GM12874 (cell line): ENCODE measurements at regions not wholly inside any gene's neighbourhood (a gene's known extent, or its start where the extent isn't known, plus 50 kb on each side); places are given as distances from the start of the nearest gene placed in this dataset.

ENCODE experiments used
- TF ChIP-seq, protein P1 (sequence below): IDR thresholded peaks from 2 replicates; pipeline ENCODE4 v1.5.1; 2011; ENCODE audit warnings: low read depth, mild to moderate bottlenecking, control low read depth, low read length, moderate library complexity; ENCODE audit not compliant: insufficient read depth

DNA sequence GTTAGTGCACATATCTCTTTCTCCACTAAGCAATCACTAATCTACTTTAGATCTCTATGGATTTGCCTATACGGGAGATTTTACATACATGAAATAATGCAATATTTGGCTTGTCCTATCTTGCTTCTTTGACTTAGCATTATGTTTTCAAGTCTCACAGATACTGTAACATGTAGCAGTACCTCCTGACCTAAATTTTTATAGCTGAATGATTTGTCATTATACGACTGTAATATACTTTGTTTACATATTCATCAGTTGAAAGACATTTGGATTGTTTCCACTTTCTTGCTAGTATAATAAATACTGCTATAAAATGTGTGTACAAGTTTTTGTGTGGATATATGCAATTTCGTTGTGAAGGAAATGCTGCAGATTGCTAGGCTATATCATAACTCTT, 1520.8 kb upstream of the CDH6 start:
- TF ChIP-seq, protein P1, sequence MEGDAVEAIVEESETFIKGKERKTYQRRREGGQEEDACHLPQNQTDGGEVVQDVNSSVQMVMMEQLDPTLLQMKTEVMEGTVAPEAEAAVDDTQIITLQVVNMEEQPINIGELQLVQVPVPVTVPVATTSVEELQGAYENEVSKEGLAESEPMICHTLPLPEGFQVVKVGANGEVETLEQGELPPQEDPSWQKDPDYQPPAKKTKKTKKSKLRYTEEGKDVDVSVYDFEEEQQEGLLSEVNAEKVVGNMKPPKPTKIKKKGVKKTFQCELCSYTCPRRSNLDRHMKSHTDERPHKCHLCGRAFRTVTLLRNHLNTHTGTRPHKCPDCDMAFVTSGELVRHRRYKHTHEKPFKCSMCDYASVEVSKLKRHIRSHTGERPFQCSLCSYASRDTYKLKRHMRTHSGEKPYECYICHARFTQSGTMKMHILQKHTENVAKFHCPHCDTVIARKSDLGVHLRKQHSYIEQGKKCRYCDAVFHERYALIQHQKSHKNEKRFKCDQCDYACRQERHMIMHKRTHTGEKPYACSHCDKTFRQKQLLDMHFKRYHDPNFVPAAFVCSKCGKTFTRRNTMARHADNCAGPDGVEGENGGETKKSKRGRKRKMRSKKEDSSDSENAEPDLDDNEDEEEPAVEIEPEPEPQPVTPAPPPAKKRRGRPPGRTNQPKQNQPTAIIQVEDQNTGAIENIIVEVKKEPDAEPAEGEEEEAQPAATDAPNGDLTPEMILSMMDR: no peak

DNA sequence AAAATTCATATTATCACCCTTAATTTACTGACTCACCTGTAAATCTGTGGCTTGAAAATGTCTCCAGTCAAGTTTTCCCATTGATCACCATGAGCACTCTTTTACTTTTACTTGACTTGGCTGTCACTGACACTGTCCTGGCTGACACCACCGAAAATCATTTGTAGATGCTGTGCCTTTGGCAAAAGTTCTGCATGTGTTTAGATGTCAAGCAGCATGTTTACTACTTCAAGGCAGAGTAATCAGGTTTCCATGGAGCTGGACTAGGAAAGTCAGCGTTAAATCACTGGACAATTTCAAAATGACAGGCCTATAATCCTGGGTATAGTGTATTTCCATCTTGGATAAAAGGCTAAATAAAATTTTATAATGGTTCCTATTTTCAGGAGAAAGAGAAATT, 1530.6 kb upstream of the CDH6 start:
- TF ChIP-seq, protein P1: no peak

DNA sequence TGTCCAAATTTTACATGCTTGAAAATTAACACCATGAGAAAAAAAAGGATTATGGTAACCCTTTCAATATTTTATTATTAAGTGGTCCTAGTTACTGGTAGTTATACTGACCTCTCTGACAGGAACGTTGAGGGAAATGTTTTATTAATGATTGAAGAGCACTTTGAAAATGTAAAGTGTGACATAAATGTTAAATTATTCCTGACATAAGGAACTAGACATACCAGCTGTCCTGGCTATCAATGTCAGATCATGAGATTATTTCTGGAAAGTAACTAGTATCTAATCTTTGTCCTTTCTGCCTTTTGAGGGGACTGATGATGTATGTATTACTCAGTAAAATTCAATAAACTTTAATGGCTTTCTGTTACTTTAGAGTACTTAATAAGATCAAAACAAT, 1538.5 kb upstream of the CDH6 start:
- TF ChIP-seq, protein P1: no peak

DNA sequence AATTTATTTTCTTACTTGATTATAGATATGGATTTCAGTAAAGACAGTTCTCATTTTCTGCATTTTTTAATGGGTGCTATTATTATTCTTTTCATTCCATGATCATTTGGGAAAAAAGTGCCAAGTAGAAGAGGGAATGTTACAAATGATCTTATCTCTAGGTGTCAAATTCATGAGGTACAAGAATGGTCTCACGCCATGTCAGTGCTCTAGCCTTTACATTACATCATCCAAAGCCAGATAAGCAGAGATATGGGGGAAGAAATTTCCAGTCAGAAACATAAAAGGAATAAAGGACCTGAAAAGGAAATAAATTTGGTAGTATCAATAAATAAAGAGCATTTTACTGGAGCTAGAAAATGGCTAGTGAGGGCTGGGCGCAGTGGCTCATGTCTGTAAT, 1544.2 kb upstream of the CDH6 start:
- TF ChIP-seq, protein P1: no peak

DNA sequence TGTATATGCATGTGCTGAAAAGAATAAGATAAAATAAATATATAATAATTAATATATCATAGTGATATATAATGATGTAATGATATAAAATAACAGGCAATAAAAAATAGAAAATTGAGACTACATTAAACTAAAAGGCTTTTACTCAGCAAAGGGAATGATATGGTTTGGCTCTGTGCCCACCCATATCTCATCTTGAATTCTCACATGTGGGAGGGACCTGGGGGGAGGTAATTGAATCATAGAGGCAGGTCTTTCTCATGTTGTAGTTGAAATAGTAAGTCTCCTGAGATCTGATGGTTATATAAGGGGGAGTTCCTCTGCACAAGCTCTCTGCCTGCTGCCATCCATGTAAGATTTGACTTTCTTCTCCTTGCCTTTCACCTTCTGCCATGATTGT, 1550.9 kb upstream of the CDH6 start:
- TF ChIP-seq, protein P1: no peak

DNA sequence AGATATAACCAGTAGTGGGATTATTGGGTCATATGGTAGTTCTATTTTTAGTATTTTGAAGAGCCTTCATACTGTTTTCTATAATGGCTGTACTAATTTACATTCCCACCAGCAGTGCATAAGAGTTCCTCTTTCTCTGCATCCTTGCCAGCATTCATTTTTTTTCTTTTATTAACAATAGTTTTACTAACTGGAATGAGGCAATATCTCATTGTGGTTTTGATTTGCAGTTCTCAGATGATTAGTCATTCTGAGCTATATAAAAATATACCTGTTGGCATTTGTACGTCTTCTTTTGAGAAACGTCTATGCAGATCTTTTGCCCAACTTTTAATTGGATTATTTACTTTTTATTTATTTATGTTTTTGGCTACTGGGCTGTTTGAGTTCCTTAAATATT, 1579.3 kb upstream of the CDH6 start:
- TF ChIP-seq, protein P1: no peak

DNA sequence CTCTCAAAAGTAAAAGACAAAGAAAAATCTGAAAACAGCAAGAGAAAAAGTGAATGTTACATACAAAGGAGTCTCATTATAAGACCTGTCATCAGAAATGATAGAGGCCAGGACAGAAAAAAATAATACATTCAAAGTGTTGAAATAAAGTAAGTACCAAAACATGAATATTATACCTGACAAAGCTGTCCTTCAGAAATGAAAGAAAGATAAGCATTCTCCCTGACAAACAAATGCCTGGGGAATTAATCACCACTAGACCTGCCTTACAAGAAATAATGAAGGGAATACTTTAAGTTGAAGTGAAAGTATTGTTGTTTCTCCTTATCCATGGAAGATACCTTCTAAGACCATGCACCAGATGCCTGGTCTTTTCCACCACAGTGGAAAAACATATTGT, 1605.2 kb upstream of the CDH6 start:
- TF ChIP-seq, protein P1: no peak

DNA sequence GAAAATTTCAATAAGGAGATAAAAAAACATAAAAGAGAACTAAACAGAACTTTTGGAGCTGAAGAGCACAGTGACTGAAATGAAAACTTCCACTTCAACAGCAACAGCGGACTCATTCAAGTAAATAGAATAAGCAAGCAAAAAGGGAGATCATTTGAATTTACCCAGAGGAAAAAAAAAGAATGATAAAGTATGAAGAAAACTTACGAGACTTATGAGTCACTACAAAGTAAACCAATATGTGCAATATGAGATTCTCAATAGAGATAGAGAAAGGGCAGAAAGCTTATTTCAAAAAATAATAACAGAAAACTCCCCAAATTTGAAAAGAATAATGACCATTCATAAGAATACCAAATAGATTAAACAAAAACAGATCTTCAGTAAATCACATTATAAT, 1605.7 kb upstream of the CDH6 start:
- TF ChIP-seq, protein P1: no peak
